Superior temporal gyrus (tissue), 1 donor: ENCODE measurements at regions not wholly inside any gene's neighbourhood (a gene's known extent, or its start where the extent isn't known, plus 50 kb on each side); places are given as distances from the start of the nearest gene placed in this dataset.
A peak's percentile ranks its signal among the peaks of the same experiment; 100 is the strongest.

Source experiments
- DNase-seq: peaks from one replicate; pipeline ENCODE4 v3.0.0-alpha.2; 2016; ENCODE audit errors: extremely low spot score

GRCh38 chr3:118548434-118548833, 486.2 kb downstream of the IGSF11 start:
- no peak for DNase-seq

- no peak for DNase-seq
These were observed 484.5 kb downstream of the IGSF11 start for GRCh38 chr3:118550122-118550521.

GRCh38 chr3:118550556-118550955, 484.1 kb downstream of the IGSF11 start:
- no peak for DNase-seq

GRCh38 chr3:118554148-118554838, 480.4 kb downstream of the IGSF11 start:
- DNase-seq: no peak

- DNase-seq: no peak
These were observed 477.7 kb downstream of the IGSF11 start for GRCh38 chr3:118556983-118557382.

- DNase-seq: no peak
These were observed 477.1 kb downstream of the IGSF11 start for GRCh38 chr3:118557513-118557912.

- no peak for DNase-seq
These were observed 475.4 kb downstream of the IGSF11 start for GRCh38 chr3:118559286-118559685.

- no peak for DNase-seq
These were observed 469.8 kb downstream of the IGSF11 start for GRCh38 chr3:118564800-118565199.

- DNase-seq: no peak
These were observed 460.7 kb downstream of the IGSF11 start for GRCh38 chr3:118573912-118574311.

- no peak for DNase-seq
These were observed 457.4 kb downstream of the IGSF11 start for GRCh38 chr3:118577055-118577777.

- no peak for DNase-seq
These were observed 456.1 kb downstream of the IGSF11 start for GRCh38 chr3:118578559-118578958.

GRCh38 chr3:118587037-118587741, 447.5 kb downstream of the IGSF11 start:
- no peak for DNase-seq

GRCh38 chr3:118587847-118588246, 446.8 kb downstream of the IGSF11 start:
- no peak for DNase-seq

GRCh38 chr3:118593277-118593670, 441.4 kb downstream of the IGSF11 start:
- no peak for DNase-seq

- DNase-seq: no peak
These were observed 437.5 kb downstream of the IGSF11 start for GRCh38 chr3:118597184-118597583.

GRCh38 chr3:118607915-118608820, 426.5 kb downstream of the IGSF11 start:
- DNase-seq: no peak

GRCh38 chr3:118618247-118619040, 416.2 kb downstream of the IGSF11 start:
- DNase-seq: no peak

- DNase-seq: no peak
These were observed 408.2 kb downstream of the IGSF11 start for GRCh38 chr3:118626453-118626852.

GRCh38 chr3:118628704-118629341, 405.8 kb downstream of the IGSF11 start:
- DNase-seq: peak; percentile 94

- no peak for DNase-seq
These were observed 404.8 kb downstream of the IGSF11 start for GRCh38 chr3:118629821-118630220.
